ENCODE measurements at regions not wholly inside any gene's neighbourhood (a gene's known extent, or its start where the extent isn't known, plus 50 kb on each side); places are given as distances from the start of the nearest gene placed in this dataset.

DNA sequence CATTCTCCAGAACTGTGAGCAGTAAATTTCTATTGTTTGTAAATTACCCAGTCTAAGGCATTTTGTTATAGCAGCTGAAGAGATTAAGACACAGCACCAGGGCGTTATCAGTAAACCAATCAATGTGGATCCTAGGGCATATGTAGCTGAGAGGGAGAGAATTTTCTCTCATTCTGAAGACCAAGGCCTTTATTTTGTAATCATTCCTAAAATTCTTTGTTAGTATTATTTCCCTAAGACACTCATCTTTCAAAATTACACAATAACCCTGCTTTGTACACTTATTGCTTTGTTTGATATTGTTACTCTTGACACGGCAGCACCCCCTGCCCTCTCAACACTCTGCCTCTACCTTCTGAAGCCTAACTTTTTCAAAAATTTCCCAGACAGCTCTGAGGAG lies 419.1 kb downstream of the SLC4A3 start:
- Mint-ChIP-seq H3K36me3 (no peaks in the 10 kb centered on the region), H3K27me3 (no peaks in the 10 kb centered on the region), H3K4me3 (no peak overlapping the region), H3K9me3 (no peaks in the 10 kb centered on the region), H3K27ac (no peak overlapping the region), H3K4me1 (no peaks in the 10 kb centered on the region)
- no peak for DNase-seq
- POLR2A ChIA-PET: no interaction called here
- no peak for ATAC-seq (ENCODE audit: low read depth)

DNA sequence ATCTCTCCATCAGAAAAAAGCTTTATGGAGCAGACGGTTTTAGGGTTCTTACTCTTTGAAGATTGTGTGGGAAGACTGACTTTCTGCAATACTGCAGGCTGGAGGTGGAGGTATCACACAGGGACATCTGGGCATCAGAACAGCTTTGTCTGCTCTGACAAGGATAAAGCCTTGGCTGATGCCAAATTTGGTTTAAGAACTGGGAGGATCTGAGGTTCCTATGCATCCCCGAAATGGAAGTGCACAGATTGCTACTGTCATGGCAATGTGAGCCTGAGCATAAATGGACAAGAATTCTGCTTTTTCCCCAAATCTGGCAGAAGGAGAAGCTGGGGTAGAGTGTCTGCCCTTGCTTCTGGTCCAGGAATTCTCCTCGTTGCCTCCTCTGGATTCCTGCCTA lies 424.3 kb downstream of the SLC4A3 start:
- Mint-ChIP-seq H3K27me3 (no peaks in the 10 kb centered on the region), H3K4me1 (no peaks in the 10 kb centered on the region), H3K9me3 (no peaks in the 10 kb centered on the region), H3K27ac (no peak overlapping the region), H3K36me3 (no peaks in the 10 kb centered on the region), H3K4me3 (no peak overlapping the region)
- ATAC-seq (ENCODE audit: low read depth) (no peak), DNase-seq (no peak)
- POLR2A ChIA-PET: no interaction called here

DNA sequence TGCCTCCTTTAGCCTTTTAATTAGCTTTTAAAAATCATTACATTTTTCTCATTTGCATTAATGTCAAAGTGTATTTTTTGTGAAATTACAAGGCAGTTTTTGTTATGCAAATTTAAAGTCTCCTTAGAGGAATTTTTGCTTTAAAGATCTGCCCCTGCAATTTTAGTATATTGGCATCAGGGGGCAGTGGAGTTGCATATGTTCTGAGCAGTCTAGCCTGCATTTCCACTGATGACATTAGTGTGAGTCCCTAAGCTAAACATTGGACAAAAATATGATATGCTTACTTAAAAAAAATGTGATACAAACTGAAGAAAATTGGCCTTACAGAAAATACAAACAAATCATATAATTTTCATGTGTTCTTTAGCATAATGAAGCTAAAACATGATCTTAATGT lies 426.5 kb downstream of the SLC4A3 start:
- Mint-ChIP-seq H3K4me3 (no peak overlapping the region), H3K4me1 (no peaks in the 10 kb centered on the region), H3K36me3 (no peaks in the 10 kb centered on the region), H3K27ac (no peak overlapping the region), H3K27me3 (no peaks in the 10 kb centered on the region), H3K9me3 (no peaks in the 10 kb centered on the region)
- ATAC-seq (ENCODE audit: low read depth) (no peak), DNase-seq (no peak)
- POLR2A ChIA-PET: no interaction called here

DNA sequence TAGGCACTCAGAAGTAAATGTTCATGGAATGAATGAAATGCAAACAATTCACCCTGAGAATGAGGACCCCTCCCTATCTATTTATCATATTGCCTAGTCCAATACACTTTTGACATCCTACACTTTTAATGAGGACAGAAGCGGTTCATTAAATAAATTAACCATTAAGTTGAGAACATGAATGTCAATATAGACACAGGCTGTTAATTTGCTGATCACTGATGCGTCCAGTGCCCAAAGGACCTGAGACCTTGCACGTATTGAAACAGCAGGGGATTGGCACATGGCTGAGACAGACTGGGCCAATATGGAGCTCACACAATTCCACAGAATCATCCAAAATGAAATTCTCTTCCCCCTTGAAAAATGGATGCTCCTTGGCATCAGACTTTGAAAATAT lies 430.0 kb downstream of the SLC4A3 start:
- DNase-seq: no peak
- H3K27me3 Mint-ChIP-seq: no peaks in the 10 kb centered on the region
- no peak overlapping the region for H3K4me3 Mint-ChIP-seq
- ATAC-seq (ENCODE audit: low read depth): no peak
- no peaks in the 10 kb centered on the region for H3K4me1 Mint-ChIP-seq
- H3K36me3 Mint-ChIP-seq: no peaks in the 10 kb centered on the region
- H3K9me3 Mint-ChIP-seq: no peaks in the 10 kb centered on the region
- H3K27ac Mint-ChIP-seq: no peak overlapping the region
- POLR2A ChIA-PET: no interaction called here

DNA sequence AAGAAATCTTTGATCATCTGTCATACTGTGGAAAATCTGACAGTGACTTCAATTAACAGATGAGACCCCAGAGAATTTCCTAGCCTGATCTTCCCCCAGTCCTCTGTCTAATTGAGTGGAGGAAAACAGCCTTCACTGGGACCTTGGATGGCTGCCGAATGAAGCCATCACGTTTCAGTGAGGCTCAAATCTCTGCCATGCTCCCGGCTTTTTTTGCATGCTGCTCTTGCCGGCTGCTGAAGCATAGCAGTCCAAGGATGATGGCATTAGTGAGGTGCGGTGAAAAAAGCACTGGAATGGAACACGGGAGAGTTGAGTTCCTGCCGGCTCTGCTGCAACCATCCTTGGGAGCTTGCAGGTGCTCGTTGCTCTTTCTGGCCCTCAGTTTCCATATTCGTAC lies 430.5 kb downstream of the SLC4A3 start:
- no peak overlapping the region for H3K27ac Mint-ChIP-seq
- no peaks in the 10 kb centered on the region for H3K27me3 Mint-ChIP-seq
- H3K4me1 Mint-ChIP-seq: no peaks in the 10 kb centered on the region
- ATAC-seq (ENCODE audit: low read depth): no peak
- no peaks in the 10 kb centered on the region for H3K36me3 Mint-ChIP-seq
- POLR2A ChIA-PET: no interaction called here
- no peak overlapping the region for H3K4me3 Mint-ChIP-seq
- DNase-seq: no peak
- H3K9me3 Mint-ChIP-seq: no peaks in the 10 kb centered on the region

DNA sequence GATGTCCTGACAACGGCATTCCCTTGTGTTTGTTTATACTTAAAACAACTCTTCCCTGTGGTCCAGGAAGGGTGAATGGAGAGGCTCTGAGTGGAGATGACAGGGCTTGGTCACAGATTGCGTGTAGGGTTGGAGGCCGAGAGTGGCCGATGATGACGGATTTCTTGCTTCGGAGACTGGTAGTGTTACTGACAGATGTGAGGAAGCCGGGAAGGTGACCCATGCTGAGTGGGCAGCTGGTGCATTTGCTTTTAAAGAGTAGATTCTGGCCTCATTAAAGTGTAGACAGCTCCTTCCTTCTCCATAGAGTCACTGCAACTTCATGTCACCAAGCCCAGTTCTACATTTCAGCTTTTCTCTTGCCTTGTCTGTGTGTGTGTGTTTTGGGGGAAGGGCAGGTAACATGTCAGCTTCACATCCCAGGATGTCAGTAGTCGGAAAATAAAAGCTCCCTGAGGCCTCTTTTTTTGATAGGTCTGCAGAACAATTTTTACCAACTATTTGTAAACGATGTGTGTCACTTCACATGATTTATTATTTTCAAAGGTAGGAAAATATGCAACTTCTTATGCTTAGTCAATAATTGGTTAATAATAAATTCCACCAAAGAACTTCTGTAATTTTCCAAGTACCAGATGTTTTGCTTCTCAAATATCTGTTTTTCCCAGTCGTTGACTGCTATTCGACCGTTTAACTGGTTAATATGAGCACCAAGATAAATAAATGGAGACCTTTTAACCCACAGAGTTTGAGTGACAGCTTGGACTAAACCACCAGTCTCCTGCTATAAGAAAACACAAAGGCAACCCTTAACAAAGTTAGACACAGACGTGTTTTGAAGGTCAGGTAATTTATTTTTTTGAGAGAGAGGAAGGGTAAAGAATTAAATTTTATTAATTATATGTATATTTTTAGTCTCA lies 436.9 kb downstream of the SLC4A3 start:
- Mint-ChIP-seq H3K27ac (no peak overlapping the region), H3K4me1 (no peaks in the 10 kb centered on the region), H3K36me3 (no peaks in the 10 kb centered on the region), H3K27me3 (no peaks in the 10 kb centered on the region), H3K4me3 (no peak overlapping the region), H3K9me3 (no peaks in the 10 kb centered on the region)
- ATAC-seq (ENCODE audit: low read depth): no peak
- no peak for DNase-seq
- POLR2A ChIA-PET: no interaction called here

DNA sequence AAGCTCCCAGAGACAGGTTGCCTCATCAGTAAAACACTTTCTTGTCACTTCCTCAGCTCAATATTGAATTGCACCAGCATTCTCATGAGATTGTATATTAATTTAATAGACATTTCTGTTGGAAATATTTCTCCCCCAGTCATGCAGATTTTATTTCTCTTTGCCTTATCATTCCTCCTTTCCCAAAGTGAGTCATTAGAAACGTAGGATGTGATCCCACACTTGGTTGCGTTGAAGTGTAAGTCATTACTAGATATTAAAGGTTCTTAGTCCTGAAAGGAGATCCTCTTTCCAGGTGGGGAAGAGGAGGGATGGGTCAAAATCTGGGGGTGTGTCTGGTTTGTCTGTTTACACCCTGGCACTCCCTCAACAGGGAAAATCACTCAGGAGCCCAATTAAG lies 438.2 kb downstream of the SLC4A3 start:
- POLR2A ChIA-PET: no interaction called here
- no peak overlapping the region for H3K27ac Mint-ChIP-seq
- DNase-seq (no peak), ATAC-seq (ENCODE audit: low read depth) (no peak)
- no peaks in the 10 kb centered on the region for H3K36me3 Mint-ChIP-seq
- H3K4me1 Mint-ChIP-seq: no peaks in the 10 kb centered on the region
- H3K27me3 Mint-ChIP-seq: no peaks in the 10 kb centered on the region
- H3K4me3 Mint-ChIP-seq: no peak overlapping the region
- no peaks in the 10 kb centered on the region for H3K9me3 Mint-ChIP-seq

DNA sequence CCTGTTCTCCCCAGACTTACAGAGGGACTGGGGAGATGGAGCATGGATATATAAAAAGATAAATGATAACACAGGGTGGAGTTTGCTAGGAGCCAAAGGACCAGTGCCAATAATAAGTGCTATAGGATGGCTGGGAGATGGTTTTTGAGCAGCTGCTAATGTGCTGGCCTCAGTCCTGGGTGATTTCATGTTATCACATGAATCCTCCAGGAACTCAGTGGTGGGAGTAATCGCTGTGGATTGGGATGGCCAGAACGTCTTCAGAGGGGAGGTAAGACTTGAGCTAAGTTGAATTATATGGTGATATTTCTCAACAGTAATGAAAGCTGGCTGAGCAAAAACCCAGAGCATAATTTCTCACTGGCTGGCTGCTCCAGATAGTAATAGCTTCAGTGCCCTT lies 441.4 kb downstream of the SLC4A3 start:
- Mint-ChIP-seq H3K27me3 (no peaks in the 10 kb centered on the region), H3K27ac (no peak overlapping the region), H3K4me3 (no peak overlapping the region), H3K9me3 (no peaks in the 10 kb centered on the region), H3K4me1 (no peaks in the 10 kb centered on the region), H3K36me3 (no peaks in the 10 kb centered on the region)
- no peak for DNase-seq
- ATAC-seq (ENCODE audit: low read depth): no peak
- POLR2A ChIA-PET: no interaction called here

DNA sequence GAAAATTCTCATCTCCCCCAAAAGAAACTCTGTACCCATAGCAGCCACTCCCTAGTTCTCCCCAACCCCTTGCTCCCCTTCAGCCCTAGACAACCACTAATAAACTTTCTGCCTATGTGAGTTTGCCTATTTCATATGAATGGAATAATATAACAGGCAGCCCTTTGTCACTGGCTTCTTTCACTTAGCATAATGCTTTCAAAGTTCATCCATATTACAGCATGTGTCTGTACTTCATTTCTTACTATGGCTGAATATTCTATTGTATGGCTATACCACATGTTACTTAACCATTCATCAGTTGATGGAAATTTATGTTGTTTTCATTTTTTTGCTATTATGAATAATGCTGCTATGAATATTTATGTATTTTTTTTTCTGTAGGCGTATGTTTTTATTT lies 442.9 kb downstream of the SLC4A3 start:
- H3K4me3 Mint-ChIP-seq: no peak overlapping the region
- H3K27ac Mint-ChIP-seq: no peak overlapping the region
- H3K36me3 Mint-ChIP-seq: no peaks in the 10 kb centered on the region
- H3K4me1 Mint-ChIP-seq: no peaks in the 10 kb centered on the region
- POLR2A ChIA-PET: no interaction called here
- H3K9me3 Mint-ChIP-seq: no peaks in the 10 kb centered on the region
- no peak for ATAC-seq (ENCODE audit: low read depth)
- DNase-seq: no peak
- no peaks in the 10 kb centered on the region for H3K27me3 Mint-ChIP-seq

DNA sequence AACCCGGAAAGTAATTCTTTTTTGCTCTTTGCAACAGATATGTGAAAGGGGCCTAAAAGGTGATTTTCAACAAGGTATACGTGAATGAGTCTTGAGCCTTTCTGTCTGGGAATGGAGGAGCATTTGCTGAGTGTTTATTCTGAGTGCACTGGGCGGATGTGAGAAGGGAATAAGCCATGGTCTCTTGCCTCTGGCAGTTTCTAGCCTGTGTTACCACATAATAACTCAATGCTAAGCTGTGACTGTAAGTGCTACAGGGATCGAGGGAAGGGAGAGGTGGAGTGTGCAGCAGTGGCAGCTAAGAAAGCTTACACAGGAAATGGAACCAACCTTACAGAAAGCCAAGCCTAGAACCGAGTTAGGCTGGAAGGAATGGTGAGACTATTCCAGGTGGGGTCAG lies 444.3 kb downstream of the SLC4A3 start:
- H3K4me3 Mint-ChIP-seq: no peak overlapping the region
- DNase-seq (no peak), ATAC-seq (ENCODE audit: low read depth) (no peak)
- no peaks in the 10 kb centered on the region for H3K36me3 Mint-ChIP-seq
- POLR2A ChIA-PET: no interaction called here
- H3K27ac Mint-ChIP-seq: no peak overlapping the region
- no peaks in the 10 kb centered on the region for H3K9me3 Mint-ChIP-seq
- H3K4me1 Mint-ChIP-seq: no peaks in the 10 kb centered on the region
- no peaks in the 10 kb centered on the region for H3K27me3 Mint-ChIP-seq

DNA sequence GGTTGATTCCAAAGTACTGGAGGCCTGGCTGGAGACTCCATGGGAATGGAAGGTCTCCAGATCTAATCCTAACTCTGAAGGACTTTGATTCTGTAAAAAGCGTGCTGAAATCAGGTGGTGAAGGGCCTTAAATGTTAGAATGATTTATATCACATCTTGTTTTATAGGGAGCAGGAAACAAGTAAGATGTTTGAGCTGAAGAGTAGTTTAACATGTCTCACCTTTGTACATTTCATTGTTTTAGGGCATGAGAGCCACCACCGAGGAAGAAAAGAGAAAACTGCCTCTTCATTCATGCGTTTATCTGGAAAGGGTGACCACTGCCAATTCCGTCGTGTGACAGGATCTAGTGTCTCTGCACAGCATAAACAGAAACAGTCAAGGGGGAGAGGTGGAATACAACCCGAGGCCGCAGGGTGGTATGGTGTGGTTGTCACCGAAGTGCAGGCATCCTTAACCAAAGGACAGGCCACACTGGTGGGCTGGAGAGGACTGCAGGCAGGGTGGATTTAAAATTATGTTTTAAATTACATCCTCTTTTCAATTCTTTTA lies 445.3 kb downstream of the SLC4A3 start:
- no peaks in the 10 kb centered on the region for H3K4me1 Mint-ChIP-seq
- DNase-seq: no peak
- ATAC-seq (ENCODE audit: low read depth): no peak
- no peaks in the 10 kb centered on the region for H3K36me3 Mint-ChIP-seq
- no peak overlapping the region for H3K4me3 Mint-ChIP-seq
- POLR2A ChIA-PET: no interaction called here
- H3K9me3 Mint-ChIP-seq: no peaks in the 10 kb centered on the region
- no peak overlapping the region for H3K27ac Mint-ChIP-seq
- H3K27me3 Mint-ChIP-seq: no peaks in the 10 kb centered on the region

DNA sequence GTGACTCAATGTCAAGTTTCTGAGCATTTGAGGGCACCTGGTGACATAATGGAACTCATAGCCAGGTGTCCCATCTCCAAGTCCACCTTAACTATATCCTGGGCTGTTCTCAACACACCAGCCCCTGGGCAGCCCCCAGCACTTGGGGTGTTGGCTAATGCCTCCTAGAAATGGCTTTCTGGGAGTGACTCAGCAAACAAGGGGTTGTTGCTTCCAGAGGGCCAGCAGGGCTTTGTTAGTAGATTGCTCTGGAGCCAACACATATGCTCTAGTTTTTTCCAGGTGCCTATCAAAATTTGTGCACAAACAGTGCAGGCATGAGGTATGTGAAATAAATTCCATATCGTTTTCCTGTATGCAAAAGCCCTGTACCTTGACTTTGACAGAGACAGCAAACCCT lies 448.4 kb downstream of the SLC4A3 start:
- H3K36me3 Mint-ChIP-seq: no peaks in the 10 kb centered on the region
- ATAC-seq (ENCODE audit: low read depth) (no peak), DNase-seq (no peak)
- no peaks in the 10 kb centered on the region for H3K9me3 Mint-ChIP-seq
- POLR2A ChIA-PET: no interaction called here
- H3K4me3 Mint-ChIP-seq: no peak overlapping the region
- no peak overlapping the region for H3K27ac Mint-ChIP-seq
- no peaks in the 10 kb centered on the region for H3K27me3 Mint-ChIP-seq
- no peaks in the 10 kb centered on the region for H3K4me1 Mint-ChIP-seq

DNA sequence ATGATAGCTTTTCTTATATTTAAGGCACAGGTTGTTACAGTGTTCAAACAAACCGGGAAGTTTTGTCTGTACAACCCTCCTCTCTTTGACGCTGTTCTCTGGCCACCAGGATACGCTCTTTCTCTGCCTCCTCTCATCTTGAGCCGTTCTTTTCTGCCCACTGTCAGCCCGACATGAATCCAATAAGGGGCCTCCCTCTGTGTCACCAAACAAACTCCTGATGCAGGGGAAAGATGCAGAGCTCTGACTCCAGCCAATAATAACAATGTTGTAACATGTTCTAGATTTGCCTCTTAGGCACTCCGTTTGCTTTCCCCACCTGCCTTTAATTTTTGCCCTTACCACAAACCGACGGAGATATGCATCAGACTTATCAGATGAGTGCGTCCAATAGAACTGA lies 449.3 kb downstream of the SLC4A3 start:
- POLR2A ChIA-PET: no interaction called here
- DNase-seq (no peak), ATAC-seq (ENCODE audit: low read depth) (no peak)
- no peaks in the 10 kb centered on the region for H3K36me3 Mint-ChIP-seq
- H3K27me3 Mint-ChIP-seq: no peaks in the 10 kb centered on the region
- no peaks in the 10 kb centered on the region for H3K9me3 Mint-ChIP-seq
- no peak overlapping the region for H3K4me3 Mint-ChIP-seq
- no peak overlapping the region for H3K27ac Mint-ChIP-seq
- no peaks in the 10 kb centered on the region for H3K4me1 Mint-ChIP-seq

DNA sequence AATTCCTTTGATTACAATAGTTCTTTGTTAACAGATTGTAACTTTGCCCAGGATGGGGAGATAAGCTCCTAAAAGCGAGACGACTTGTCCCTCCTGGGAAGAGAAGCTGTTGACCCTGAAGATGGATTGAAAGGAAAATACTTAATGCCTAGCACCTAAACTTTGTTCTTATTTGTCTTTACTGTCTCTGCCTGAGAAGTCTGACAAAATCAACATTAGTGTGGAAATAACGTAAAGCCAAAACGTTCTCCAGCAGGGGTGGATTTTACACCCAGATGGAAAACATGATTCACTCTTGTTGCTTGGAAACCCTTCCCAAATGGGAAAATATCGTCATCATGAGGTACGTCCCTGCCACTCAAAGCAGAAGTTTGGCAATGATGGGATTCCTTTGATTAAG lies 450.1 kb downstream of the SLC4A3 start:
- DNase-seq: no peak
- no peak overlapping the region for H3K4me3 Mint-ChIP-seq
- H3K27ac Mint-ChIP-seq: no peak overlapping the region
- H3K9me3 Mint-ChIP-seq: no peaks in the 10 kb centered on the region
- ATAC-seq (ENCODE audit: low read depth): no peak
- no peaks in the 10 kb centered on the region for H3K36me3 Mint-ChIP-seq
- POLR2A ChIA-PET: no interaction called here
- no peaks in the 10 kb centered on the region for H3K27me3 Mint-ChIP-seq
- no peaks in the 10 kb centered on the region for H3K4me1 Mint-ChIP-seq
